GM21528 (cell line): ENCODE measurements at regions not wholly inside any gene's neighbourhood (a gene's known extent, or its start where the extent isn't known, plus 50 kb on each side); places are given as distances from the start of the nearest gene placed in this dataset.

Source experiments
- ATAC-seq: cut with Tn5 transposase; IDR thresholded peaks from one replicate; pipeline ENCODE4 v1.9.1; 2021; ENCODE audit warnings: mild to moderate bottlenecking, moderate library complexity; ENCODE audit not compliant: unreplicated experiment, low FRiP score

GRCh38 chr3:193754719-193755118 lies 161.7 kb downstream of the OPA1 start:
- no peak for ATAC-seq

GRCh38 chr3:193756536-193756935 lies 163.5 kb downstream of the OPA1 start:
- ATAC-seq, result no peak

DNA sequence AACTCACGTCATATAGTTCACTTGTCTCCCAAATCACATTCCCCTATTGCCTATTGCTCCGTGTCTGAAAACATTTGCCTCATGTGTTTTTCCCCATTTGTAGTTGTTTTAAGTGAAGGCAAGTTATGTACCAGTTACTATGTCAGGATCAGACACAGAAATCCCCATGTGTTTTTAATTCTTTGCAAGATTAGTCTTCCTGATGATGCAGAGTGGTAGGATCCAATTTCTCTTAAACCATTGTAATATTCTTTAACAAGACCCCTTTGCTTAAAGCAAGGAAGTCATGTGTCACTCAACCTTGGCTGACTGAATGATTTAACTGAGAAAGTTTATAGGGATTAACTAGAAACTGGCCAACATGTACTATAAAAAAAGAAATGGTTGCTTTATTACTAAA lies 164.4 kb downstream of the OPA1 start:
- no peak for ATAC-seq

DNA sequence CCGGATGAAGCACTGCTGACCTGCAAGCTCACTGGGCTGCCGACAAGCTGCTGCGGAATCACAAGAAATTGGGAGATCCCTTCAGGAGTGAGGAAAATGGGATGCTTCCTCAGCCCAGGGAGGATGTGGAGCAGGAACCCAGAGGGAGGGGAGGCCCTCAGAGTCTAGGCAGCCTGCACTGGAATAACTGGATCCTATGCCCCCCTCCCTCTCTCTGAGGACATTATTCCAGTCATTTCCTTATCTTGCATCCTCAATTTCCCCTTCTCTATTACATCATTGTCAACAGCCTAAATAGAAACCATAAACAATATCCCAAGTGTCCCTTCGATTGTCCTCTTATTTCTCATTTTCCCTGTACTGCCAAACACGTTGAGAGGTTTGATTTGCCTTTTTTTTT lies 169.0 kb downstream of the OPA1 start:
- no peak for ATAC-seq

DNA sequence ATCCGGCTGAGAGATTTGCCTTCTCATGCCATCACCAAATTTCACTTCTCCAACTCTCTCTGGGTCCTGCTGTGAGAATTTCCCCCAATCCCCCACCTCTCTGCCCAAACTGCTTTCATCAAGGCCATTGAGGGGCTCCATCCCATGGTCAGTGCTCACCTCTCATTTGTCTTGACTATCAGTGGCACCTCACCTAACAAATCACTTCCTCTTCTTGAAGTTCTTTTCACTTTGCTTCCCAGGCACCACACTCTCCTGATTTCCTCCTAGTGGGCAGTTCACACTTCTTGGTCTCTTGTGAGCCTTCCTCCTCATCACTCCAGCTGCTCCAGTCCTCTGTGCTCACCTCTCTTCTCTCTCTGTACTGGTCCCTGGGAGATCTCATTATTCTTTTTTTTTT lies 169.6 kb downstream of the OPA1 start:
- ATAC-seq, result no peak

- ATAC-seq, result no peak
Observed at GRCh38 chr3:193764959-193765358, 172.0 kb downstream of the OPA1 start.

DNA sequence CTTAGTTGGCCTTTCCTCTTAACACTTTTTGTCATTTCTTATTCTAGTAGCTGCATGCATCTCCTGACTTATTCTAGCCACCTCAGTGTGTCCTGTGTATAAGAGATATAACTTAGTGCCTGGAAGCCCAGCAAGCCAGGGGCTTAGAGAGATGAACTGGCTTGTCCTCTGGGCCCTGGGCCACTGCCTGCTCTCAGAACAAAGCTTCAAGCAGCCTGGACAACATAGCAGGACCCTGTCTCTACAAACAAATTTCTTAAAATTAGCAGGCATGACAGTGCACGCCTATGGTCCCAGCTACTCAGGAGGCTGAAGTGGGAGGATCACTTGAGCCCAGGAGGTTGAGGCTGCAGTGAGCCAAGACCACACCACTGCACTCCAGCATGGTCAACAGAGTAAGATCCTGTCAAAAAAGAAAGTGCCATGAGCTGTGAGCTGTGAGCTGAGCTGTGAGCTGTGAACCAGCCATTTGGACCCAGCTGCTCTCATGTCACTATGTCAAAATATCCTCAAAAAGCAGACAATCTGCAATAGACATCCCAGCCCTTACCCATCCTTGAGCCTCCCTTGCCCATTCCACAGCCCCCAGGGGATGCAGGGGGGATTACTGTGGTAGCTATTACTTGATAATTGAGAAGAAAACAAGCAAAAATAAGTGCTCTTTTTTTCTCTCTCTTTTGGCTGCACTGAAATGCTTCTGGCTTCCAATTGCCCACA lies 174.5 kb downstream of the OPA1 start:
- ATAC-seq, result no peak

GRCh38 chr3:193768070-193768394 lies 175.0 kb downstream of the OPA1 start:
- ATAC-seq, result no peak

- no peak for ATAC-seq
Observed at GRCh38 chr3:193769437-193769836, 176.4 kb downstream of the OPA1 start.

- ATAC-seq, result no peak
Observed at GRCh38 chr3:193771011-193771652, 178.1 kb downstream of the OPA1 start.

GRCh38 chr3:193771653-193772421 lies 178.8 kb downstream of the OPA1 start:
- no peak for ATAC-seq

GRCh38 chr3:193772422-193772763 lies 179.4 kb downstream of the OPA1 start:
- ATAC-seq, result no peak

DNA sequence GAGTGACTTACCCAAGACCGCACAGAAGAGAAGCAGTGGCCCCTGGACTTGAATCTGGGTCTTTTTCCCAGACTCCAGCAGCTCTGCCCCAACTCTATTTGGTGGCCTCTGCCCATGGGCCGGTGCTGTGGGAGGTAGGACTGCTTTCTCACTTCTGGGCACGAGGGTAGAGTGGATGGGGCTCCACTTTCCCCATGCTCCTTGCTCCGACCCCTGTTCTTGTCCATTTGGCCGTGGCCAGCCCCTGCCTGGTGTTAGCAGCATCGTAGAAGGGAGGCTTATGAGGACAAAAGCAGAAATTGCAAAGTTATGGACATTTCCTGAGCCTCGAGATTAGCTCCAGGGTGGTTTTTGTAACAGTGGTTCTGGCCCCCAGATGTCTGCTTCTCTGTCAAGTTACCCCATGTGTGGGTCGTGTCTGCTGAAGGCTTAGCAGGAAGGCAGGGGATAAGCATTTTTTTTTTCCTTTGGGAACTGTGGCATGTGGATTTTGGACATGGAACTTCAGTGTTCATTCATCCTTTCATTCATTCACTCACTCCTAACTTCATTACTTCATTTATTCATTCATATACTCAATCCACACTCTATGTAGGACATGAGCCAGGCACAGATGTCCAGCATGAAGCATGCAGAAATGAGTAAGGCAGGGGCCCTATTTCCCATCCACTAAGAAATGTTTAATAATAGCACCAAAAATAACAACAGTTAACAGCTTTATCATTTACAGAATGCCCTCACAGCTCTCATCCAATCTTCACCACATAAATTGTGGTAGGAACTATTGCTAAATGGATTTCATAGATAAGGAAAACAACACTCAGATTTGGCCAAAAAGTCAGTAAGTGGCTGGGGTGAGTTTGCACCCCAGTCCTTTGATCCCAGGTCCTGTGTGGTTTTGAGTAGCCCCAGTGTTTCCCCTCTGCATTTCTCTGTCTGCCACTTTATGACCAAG lies 180.5 kb downstream of the OPA1 start:
- no peak for ATAC-seq

DNA sequence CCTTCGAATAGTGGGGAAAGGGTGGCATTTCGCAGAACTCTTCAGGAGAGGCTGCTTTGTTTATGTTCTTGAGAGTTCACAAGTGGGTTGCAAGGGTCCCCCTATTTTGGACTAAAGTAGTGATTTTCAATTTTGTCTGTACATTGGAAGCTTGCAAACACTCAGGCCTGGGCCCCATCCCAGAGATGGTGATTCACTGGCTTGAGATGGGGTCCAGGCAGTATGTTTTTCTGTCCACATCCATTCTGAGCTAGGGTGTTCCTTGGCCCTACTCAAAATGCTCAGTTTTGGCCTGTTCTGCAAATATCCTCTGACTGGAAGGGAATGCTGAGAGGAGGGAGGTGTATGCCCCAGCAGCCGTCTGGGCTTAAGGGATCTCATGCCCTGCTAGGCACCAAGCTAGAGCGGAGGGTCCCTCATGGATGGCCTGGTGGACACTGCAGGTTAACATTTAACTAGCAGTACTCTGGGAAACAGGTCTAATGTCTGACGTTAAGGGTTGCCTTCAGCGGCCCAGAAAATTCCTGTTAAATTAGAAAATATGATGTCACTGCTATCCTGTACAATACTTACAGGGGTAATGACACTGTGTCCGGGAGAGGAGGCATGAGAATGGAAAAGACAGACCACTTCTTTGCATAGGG lies 181.4 kb downstream of the OPA1 start:
- ATAC-seq, result no peak

DNA sequence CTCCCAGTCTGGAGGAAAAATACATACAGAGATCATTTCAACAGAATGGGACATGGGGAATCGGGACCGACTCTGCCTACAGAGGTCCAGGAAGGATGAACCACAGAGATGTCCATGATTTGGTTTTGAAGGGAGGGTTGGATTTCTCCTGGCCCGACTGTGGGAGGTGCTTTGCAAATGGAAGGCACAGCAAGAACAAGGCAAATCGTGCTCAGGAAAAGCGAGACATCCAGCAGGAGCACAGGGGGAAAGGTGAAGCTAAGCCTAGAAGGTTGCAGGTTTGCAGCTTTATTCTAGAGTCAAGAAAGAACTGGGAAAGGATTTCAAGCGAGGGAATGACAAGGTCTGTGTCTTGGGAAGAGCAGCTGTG lies 181.9 kb downstream of the OPA1 start:
- no peak for ATAC-seq

- ATAC-seq, result no peak
Observed at GRCh38 chr3:193775421-193776077, 182.5 kb downstream of the OPA1 start.

DNA sequence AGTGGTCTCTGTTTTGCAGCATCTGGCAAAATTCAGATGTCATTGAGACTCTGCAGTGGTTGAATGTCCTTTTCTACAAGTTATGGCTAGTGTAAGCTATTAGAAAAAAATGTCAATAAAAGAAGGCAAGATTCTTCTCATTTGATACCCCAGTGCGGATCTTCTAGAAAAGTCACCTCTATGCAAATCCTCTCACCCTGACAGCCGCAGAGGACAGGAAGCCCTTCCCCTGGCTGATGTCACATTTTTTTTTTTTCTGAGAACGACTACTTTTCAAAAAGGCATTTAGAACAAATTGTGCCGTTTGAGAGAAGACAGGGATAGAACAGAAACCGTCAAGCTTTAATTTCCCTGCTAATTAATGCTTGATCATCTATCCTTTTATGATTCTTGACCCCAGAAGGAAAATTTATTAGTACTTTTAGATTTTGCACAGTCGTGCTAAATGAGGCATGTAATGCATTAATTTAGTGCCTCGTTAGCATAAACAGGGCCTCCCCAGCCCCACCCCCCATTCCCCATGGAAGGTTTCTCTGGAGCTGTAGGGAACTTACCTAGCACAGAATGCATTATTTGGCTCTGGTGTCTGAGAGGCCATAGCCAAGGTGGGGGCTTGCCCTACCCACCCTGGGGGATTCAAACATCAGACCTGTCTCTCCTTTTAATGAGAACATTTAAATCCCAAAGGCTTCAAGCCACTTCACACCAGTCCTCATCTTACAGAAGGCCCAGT lies 183.8 kb downstream of the OPA1 start:
- ATAC-seq, result no peak

DNA sequence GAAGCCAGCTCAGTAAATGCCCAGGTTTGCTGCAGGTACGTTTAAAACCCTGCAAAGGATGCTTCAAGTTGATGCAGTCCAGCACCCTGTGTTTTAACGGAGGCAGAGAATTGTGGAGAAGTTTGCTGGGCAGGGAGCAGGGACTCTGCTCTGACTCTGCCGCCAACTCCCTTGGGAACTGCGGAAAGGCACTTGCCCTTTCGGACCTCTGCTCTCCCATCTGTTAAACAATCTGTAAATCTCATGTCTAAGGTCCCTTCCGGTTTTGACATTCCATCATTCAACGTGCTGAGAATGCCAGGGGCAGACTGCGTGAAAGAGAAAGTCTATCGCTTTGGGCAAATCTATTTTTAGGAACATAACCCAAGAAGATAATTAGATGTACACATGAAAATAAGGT lies 184.5 kb downstream of the OPA1 start:
- no peak for ATAC-seq

DNA sequence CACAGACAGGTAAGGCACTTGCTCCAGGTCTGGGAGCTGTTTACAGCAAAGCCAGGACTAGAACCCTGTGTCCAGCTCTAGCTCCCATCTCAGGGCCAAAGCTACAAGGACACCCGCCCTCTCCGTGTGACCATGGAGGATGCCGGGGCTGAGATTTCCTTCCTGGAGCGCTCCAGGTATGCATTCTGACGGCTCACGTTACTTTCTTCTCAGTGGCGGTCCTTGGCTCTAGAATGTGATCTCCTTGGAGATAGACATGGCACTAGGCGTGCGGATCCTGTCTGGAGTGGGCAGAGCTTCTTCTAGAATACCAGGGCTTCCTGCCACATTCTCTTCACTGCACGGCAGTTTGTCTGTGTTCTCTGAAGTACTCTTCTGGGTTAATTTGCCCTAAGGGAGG lies 185.7 kb downstream of the OPA1 start:
- no peak for ATAC-seq
